ENCODE measurements at regions not wholly inside any gene's neighbourhood (a gene's known extent, or its start where the extent isn't known, plus 50 kb on each side); places are given as distances from the start of the nearest gene placed in this dataset.

GRCh38 chr10:94116848-94117247 lies 123.1 kb downstream of the PLCE1 start:
- TF ChIP-seq CTCF (conservative IDR thresholded peaks at IDR 0.05; ENCODE audit: low read depth, low read length), result no peak
- TF ChIP-seq EZH2 (IDR thresholded peaks at IDR 0.05; ENCODE audit: borderline replicate concordance, low read depth, low read length, poor library complexity, severe bottlenecking), result no peak
